ENCODE measurements at regions not wholly inside any gene's neighbourhood (a gene's known extent, or its start where the extent isn't known, plus 50 kb on each side); places are given as distances from the start of the nearest gene placed in this dataset.
"Not testable (repeated sequence)": the region's sequence is repeated elsewhere in the genome, so short reads cannot be mapped to it uniquely, and the experiment has no call there.

GRCh38 chr1:228546541-228547463 lies 59.6 kb downstream of the RNF187 start:
- Histone ChIP-seq H3K27me3 (ENCODE audit: control insufficient read depth in 1 of 2, insufficient read depth in 2 of 2, low read length in 2 of 2) (no peaks in the 10 kb centered on the region), H3K9ac (ENCODE audit: low read depth in 1 of 2, low read length in 2 of 2) (no peak overlapping the region), H3K27ac (ENCODE audit: low read depth, low read length) (no peak overlapping the region), H3K4me3 (ENCODE audit: low read depth in 1 of 2, low read length in 2 of 2) (no peak overlapping the region), H3K36me3 (ENCODE audit: control insufficient read depth in 1 of 2, insufficient read depth in 2 of 2, low read length in 2 of 2) (no peaks in the 10 kb centered on the region), H3K9me3 (ENCODE audit: control insufficient read depth in 1 of 2, low read length in 2 of 2) (no peaks in the 10 kb centered on the region), H3K4me1 (ENCODE audit: control insufficient read depth in 1 of 2, insufficient read depth in 2 of 2, low read length in 2 of 2) (no peaks in the 10 kb centered on the region)

DNA sequence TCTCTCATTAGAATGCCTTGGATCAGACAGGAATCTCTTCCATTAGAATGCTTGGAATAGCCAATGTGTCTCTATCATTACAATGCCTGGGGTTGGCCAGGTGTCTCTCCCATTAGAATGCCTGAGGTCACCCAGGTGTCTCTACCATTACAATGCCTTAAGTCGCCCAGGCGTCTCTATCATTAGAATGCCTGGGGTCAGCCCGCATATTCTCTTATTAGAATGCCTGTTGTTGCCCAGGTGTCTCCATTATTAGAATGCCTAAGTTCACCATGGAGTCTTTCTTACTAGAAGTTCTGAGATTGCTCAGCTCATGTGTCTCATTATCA lies 60.2 kb downstream of the RNF187 start:
- H3K27me3 ChIP-seq (ENCODE audit: control insufficient read depth in 1 of 2, insufficient read depth in 2 of 2, low read length in 2 of 2), result no peaks in the 10 kb centered on the region
- no peaks in the 10 kb centered on the region for H3K9me3 ChIP-seq (ENCODE audit: control insufficient read depth in 1 of 2, low read length in 2 of 2)
- H3K4me3 ChIP-seq (ENCODE audit: low read depth in 1 of 2, low read length in 2 of 2), result no peak overlapping the region
- no peaks in the 10 kb centered on the region for H3K36me3 ChIP-seq (ENCODE audit: control insufficient read depth in 1 of 2, insufficient read depth in 2 of 2, low read length in 2 of 2)
- no peak overlapping the region for H3K9ac ChIP-seq (ENCODE audit: low read depth in 1 of 2, low read length in 2 of 2)
- H3K4me1 ChIP-seq (ENCODE audit: control insufficient read depth in 1 of 2, insufficient read depth in 2 of 2, low read length in 2 of 2), result no peaks in the 10 kb centered on the region
- no peak overlapping the region for H3K27ac ChIP-seq (ENCODE audit: low read depth, low read length)

DNA sequence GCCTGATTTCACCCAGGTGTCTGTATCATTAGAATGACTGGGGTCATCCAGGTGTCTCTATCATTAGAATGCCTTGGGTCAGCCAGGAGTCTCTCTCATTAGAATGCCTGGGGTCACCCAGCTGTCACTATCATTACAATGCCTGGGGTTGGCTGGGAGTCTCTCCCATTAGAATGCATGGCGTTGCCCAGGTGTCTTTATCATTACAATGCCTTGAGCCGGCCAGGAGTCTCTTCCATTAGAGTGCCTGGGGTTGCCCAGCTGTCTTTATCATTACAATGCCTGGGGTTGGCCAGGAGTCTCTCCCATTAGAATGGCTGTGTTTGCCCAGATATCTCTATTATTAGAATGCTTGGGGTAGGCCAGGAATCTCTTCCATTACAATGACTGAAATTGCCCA lies 61.6 kb downstream of the RNF187 start:
- Histone ChIP-seq H3K36me3 (ENCODE audit: control insufficient read depth in 1 of 2, insufficient read depth in 2 of 2, low read length in 2 of 2) (no peaks in the 10 kb centered on the region), H3K9me3 (ENCODE audit: control insufficient read depth in 1 of 2, low read length in 2 of 2) (no peaks in the 10 kb centered on the region), H3K27me3 (ENCODE audit: control insufficient read depth in 1 of 2, insufficient read depth in 2 of 2, low read length in 2 of 2) (no peaks in the 10 kb centered on the region), H3K27ac (ENCODE audit: low read depth, low read length) (no peak overlapping the region), H3K4me1 (ENCODE audit: control insufficient read depth in 1 of 2, insufficient read depth in 2 of 2, low read length in 2 of 2) (no peaks in the 10 kb centered on the region), H3K4me3 (ENCODE audit: low read depth in 1 of 2, low read length in 2 of 2) (no peak overlapping the region), H3K9ac (ENCODE audit: low read depth in 1 of 2, low read length in 2 of 2) (no peak overlapping the region)

- no peaks in the 10 kb centered on the region for H3K27me3 ChIP-seq (ENCODE audit: control insufficient read depth in 1 of 2, insufficient read depth in 2 of 2, low read length in 2 of 2)
- H3K4me3 ChIP-seq (ENCODE audit: low read depth in 1 of 2, low read length in 2 of 2), result no peak overlapping the region
- peaks cover 0 to 2% of the 10 kb centered on the region in 2 donors for H3K4me1 ChIP-seq (ENCODE audit: control insufficient read depth in 1 of 2, insufficient read depth in 2 of 2, low read length in 2 of 2)
- no peak overlapping the region for H3K9ac ChIP-seq (ENCODE audit: low read depth in 1 of 2, low read length in 2 of 2)
- no peak overlapping the region for H3K27ac ChIP-seq (ENCODE audit: low read depth, low read length)
- H3K36me3 ChIP-seq (ENCODE audit: control insufficient read depth in 1 of 2, insufficient read depth in 2 of 2, low read length in 2 of 2), result no peaks in the 10 kb centered on the region
- peaks cover 5 to 7% of the 10 kb centered on the region in 2 donors for H3K9me3 ChIP-seq (ENCODE audit: control insufficient read depth in 1 of 2, low read length in 2 of 2)
Measured at GRCh38 chr1:228552596-228553176, 65.5 kb downstream of the RNF187 start.

GRCh38 chr1:228554107-228554506 lies 66.9 kb downstream of the RNF187 start:
- H3K4me3 ChIP-seq (ENCODE audit: low read depth in 1 of 2, low read length in 2 of 2), result no peak overlapping the region
- no peaks in the 10 kb centered on the region for H3K27me3 ChIP-seq (ENCODE audit: control insufficient read depth in 1 of 2, insufficient read depth in 2 of 2, low read length in 2 of 2)
- no peak overlapping the region for H3K27ac ChIP-seq (ENCODE audit: low read depth, low read length)
- H3K36me3 ChIP-seq (ENCODE audit: control insufficient read depth in 1 of 2, insufficient read depth in 2 of 2, low read length in 2 of 2), result no peaks in the 10 kb centered on the region
- H3K4me1 ChIP-seq (ENCODE audit: control insufficient read depth in 1 of 2, insufficient read depth in 2 of 2, low read length in 2 of 2), result peaks cover 0 to 2% of the 10 kb centered on the region in 2 donors
- peaks cover 5 to 7% of the 10 kb centered on the region in 2 donors for H3K9me3 ChIP-seq (ENCODE audit: control insufficient read depth in 1 of 2, low read length in 2 of 2)
- no peak overlapping the region for H3K9ac ChIP-seq (ENCODE audit: low read depth in 1 of 2, low read length in 2 of 2)

DNA sequence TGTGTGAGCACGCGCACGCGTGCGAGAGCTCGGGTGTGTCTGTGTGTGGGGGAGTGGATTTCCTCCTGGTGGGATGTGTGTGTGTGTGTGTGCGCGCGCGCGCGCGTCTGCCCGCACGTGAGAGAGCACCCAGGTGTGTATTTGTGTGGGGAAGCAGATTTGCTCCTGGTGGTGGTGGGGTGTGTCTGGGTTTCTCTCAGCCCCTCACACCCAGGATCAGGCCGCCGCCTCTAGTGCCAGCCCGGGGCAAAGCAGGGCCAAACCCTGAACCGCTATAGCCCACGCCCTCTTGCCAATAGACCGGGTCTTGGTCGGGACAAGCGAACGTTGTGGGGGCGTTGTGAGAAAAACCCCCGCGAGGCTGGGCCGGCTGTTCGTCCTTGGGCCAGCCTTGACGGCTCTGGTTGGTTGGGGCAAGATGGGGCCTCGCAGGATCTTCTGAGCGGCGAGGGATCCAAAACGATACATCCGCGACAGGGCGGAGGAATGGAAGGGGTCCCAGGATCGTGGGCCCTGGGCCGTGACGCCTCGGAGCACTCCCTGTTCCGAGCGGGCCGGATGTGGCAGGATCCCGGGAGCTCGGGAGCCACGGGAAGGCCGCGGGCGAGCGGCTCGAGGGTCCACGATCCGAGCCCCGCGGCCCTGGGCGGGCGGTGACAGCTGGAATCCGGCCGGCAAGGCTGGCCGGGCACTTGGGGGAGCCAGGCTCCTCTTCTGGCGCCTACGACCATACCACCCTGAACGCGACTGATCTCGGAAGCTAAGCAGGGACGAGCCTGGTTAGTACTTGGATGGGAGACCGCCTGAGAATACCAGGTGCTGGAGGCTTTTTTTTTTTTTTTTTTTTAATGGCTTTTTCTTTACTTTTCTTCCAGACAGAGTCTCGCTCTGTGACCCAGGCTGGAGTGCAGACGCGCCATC lies 68.2 kb downstream of the RNF187 start:
- Histone ChIP-seq H3K27ac (ENCODE audit: low read depth, low read length) (no peak overlapping the region), H3K9me3 (ENCODE audit: control insufficient read depth in 1 of 2, low read length in 2 of 2) (peaks cover 5 to 7% of the 10 kb centered on the region in 2 donors), H3K9ac (ENCODE audit: low read depth in 1 of 2, low read length in 2 of 2) (no peak overlapping the region), H3K4me3 (ENCODE audit: low read depth in 1 of 2, low read length in 2 of 2) (no peak overlapping the region), H3K27me3 (ENCODE audit: control insufficient read depth in 1 of 2, insufficient read depth in 2 of 2, low read length in 2 of 2) (no peaks in the 10 kb centered on the region), H3K4me1 (ENCODE audit: control insufficient read depth in 1 of 2, insufficient read depth in 2 of 2, low read length in 2 of 2) (peaks cover 0 to 2% of the 10 kb centered on the region in 2 donors), H3K36me3 (ENCODE audit: control insufficient read depth in 1 of 2, insufficient read depth in 2 of 2, low read length in 2 of 2) (no peaks in the 10 kb centered on the region)

- H3K4me1 ChIP-seq (ENCODE audit: control insufficient read depth in 1 of 2, insufficient read depth in 2 of 2, low read length in 2 of 2); H3K9me3 ChIP-seq (ENCODE audit: control insufficient read depth in 1 of 2, low read length in 2 of 2); H3K27me3 ChIP-seq (ENCODE audit: control insufficient read depth in 1 of 2, insufficient read depth in 2 of 2, low read length in 2 of 2); H3K9ac ChIP-seq (ENCODE audit: low read depth in 1 of 2, low read length in 2 of 2); H3K36me3 ChIP-seq (ENCODE audit: control insufficient read depth in 1 of 2, insufficient read depth in 2 of 2, low read length in 2 of 2); H3K27ac ChIP-seq (ENCODE audit: low read depth, low read length): not testable (repeated sequence)
- peak overlapping the region in 1 of 2 donors; percentile 40 for H3K4me3 ChIP-seq (ENCODE audit: low read depth in 1 of 2, low read length in 2 of 2)
Measured at GRCh38 chr1:228556634-228557430, 69.7 kb downstream of the RNF187 start.
